ENCODE measurements at regions not wholly inside any gene's neighbourhood (a gene's known extent, or its start where the extent isn't known, plus 50 kb on each side); places are given as distances from the start of the nearest gene placed in this dataset.

- TF ChIP-seq CTCF (IDR thresholded peaks at IDR 0.05; ENCODE audit: borderline replicate concordance, extremely low read depth, low read length, poor library complexity, severe bottlenecking) (no peak), EZH2 (IDR thresholded peaks at IDR 0.05; ENCODE audit: borderline replicate concordance, low read depth, low read length, severe bottlenecking) (no peak)
Observed at GRCh38 chr2:209368406-209368805, 55.4 kb upstream of the MAP2 start.

Measured in DND-41 (cell line).